GM12878 (cell line): ENCODE measurements at regions not wholly inside any gene's neighbourhood (a gene's known extent, or its start where the extent isn't known, plus 50 kb on each side); places are given as distances from the start of the nearest gene placed in this dataset.

ENCODE experiments used
- ATAC-seq: fragments of 200-7000 bp; cut with Tn5 transposase; 3 replicates; pipeline ENCODE4 v1.9.1; 2020; ENCODE audit warnings: mild to moderate bottlenecking, moderate library complexity
- BruUV-seq: library from RNA; stranded (reverse); fragments of 400-500 nt; replicated peaks from 2 replicates; lab custom pipeline; 2021; lab: Mats Ljungman, UMichigan
- CTCF ChIA-PET: fragments of 300-600 bp; sonication (Branson Sonifier 250); formaldehyde crosslinking; extraction: SDS; loops from one replicate; lab custom pipeline; 2021; ENCODE audit warnings: inconsistent platforms; lab: Yijun Ruan, JAX
- POLR2A ChIA-PET: fragments of 350-600 bp; formaldehyde crosslinking; extraction: SDS; loops from one replicate; lab custom pipeline; 2021; ENCODE audit warnings: inconsistent platforms; lab: Charles Lee
- RAD21 ChIA-PET: fragments of 300-600 bp; sonication (Branson Sonifier 250); formaldehyde crosslinking; loops from one replicate; lab custom pipeline; 2023; ENCODE audit warnings: antibody characterized with exemption; ENCODE audit not compliant: unreplicated experiment; lab: Charles Lee
- SMC1A ChIA-PET: fragments of 300-600 bp; sonication (Branson Sonifier 250); formaldehyde crosslinking; loops from one replicate; lab custom pipeline; 2023; ENCODE audit not compliant: unreplicated experiment, uncharacterized antibody; lab: Charles Lee
- DNase-seq: peaks from one replicate; pipeline ENCODE4 v3.0.0-alpha.2; 2011; ENCODE audit warnings: low read depth, low spot score
- FAIRE-seq: peaks from 3 replicates; lab custom pipeline; 2011; peaks lifted over from hg19 to GRCh38; lab: Jason Lieb, UNC
- H2AFZ ChIP-seq: 2 replicates; pipeline ENCODE4 v1.6.0; 2011; ENCODE audit warnings: low read depth, low read length, control low read depth; ENCODE audit not compliant: control insufficient read depth
- H3K27ac ChIP-seq: 2 replicates; pipeline ENCODE4 v1.5.1; 2011; ENCODE audit warnings: control low read depth; ENCODE audit not compliant: control insufficient read depth, insufficient read depth
- H3K27me3 ChIP-seq, 2 experiments: replicated peaks in 1 of 2; 2 replicates each; pipeline versions ENCODE4 v1.6.0 to v1.6.1; 2011; ENCODE audit warnings: low read length in 1 of 2; ENCODE audit not compliant: control insufficient read depth in 2 of 2, insufficient read depth in 2 of 2
- H3K36me3 ChIP-seq, 2 experiments: 2 replicates each; pipeline ENCODE4 v1.5.1; 2011; ENCODE audit warnings: low read length in 1 of 2; ENCODE audit not compliant: control insufficient read depth in 2 of 2, insufficient read depth in 2 of 2
- H3K4me1 ChIP-seq: 2 replicates; pipeline ENCODE4 v1.6.1; 2011; ENCODE audit warnings: mild to moderate bottlenecking, low read length, moderate library complexity, mixed read lengths; ENCODE audit not compliant: control insufficient read depth, insufficient read depth
- H3K4me2 ChIP-seq: 2 replicates; pipeline ENCODE4 v1.6.0; 2011; ENCODE audit warnings: control low read depth; ENCODE audit not compliant: control insufficient read depth, insufficient read depth
- H3K4me3 ChIP-seq: fragments of 200-600 bp; sonication (generic); 2 replicates; pipeline ENCODE4 v1.5.1; 2016
- H3K79me2 ChIP-seq: 2 replicates; pipeline ENCODE4 v1.6.0; 2011; ENCODE audit warnings: low read length; ENCODE audit not compliant: control insufficient read depth, insufficient read depth
- H3K9ac ChIP-seq: 2 replicates; pipeline ENCODE4 v1.8.0; 2011; ENCODE audit warnings: low read length, control low read depth, mixed read lengths; ENCODE audit not compliant: control insufficient read depth, insufficient read depth
- H3K9me3 ChIP-seq: replicated peaks from 3 replicates; pipeline ENCODE4 v1.5.1; 2011; ENCODE audit warnings: mild to moderate bottlenecking, low read length; ENCODE audit not compliant: control insufficient read depth, insufficient read depth
- H4K20me1 ChIP-seq: 2 replicates; pipeline ENCODE4 v1.6.0; 2011; ENCODE audit not compliant: control insufficient read depth, insufficient read depth
- ATF7 ChIP-seq: fragments of 450-650 bp; IDR thresholded peaks from 2 replicates; pipeline ENCODE4 v1.6.1; 2016; ENCODE audit warnings: low read depth, mild to moderate bottlenecking
- BMI1 ChIP-seq: fragments of 450-650 bp; IDR thresholded peaks from 2 replicates; pipeline ENCODE4 v1.6.1; 2016; ENCODE audit warnings: mild to moderate bottlenecking, moderate library complexity, borderline replicate concordance
- HDGF ChIP-seq: fragments of 450-650 bp; IDR thresholded peaks from 2 replicates; pipeline ENCODE4 v1.6.1; 2016; ENCODE audit warnings: antibody characterized with exemption
- MEF2A ChIP-seq: IDR thresholded peaks from 2 replicates; pipeline ENCODE4 v1.6.1; 2011; ENCODE audit warnings: low read depth, mild to moderate bottlenecking, low read length, moderate library complexity; ENCODE audit not compliant: insufficient read depth
- MTA3 ChIP-seq: IDR thresholded peaks from 2 replicates; pipeline ENCODE4 v1.6.1; 2012; ENCODE audit warnings: low read length, inconsistent platforms, borderline replicate concordance
- RFX5 ChIP-seq: IDR thresholded peaks from 2 replicates; pipeline ENCODE4 v1.6.1; 2011; ENCODE audit warnings: low read depth, low read length, improper control_type of control experiment
- YBX1 ChIP-seq: fragments of 450-650 bp; IDR thresholded peaks from 2 replicates; pipeline ENCODE4 v1.6.1; 2016; ENCODE audit warnings: antibody characterized with exemption
- ZNF217 ChIP-seq: fragments of 450-650 bp; IDR thresholded peaks from 2 replicates; pipeline ENCODE4 v1.6.1; 2017; ENCODE audit warnings: antibody characterized with exemption, mild to moderate bottlenecking
- WGBS: methylation state at CpG from one replicate; pipeline ENCODE4 v1.1.6; 2016; ENCODE audit warnings: low lambda C conversion rate; ENCODE audit not compliant: insufficient replicate concordance, insufficient coverage; ENCODE audit errors: missing lambda C conversion rate; 5-methylcytosine and 5-hydroxymethylcytosine counted together
- in situ Hi-C: fragments of 300-500 bp; cut with MboI; formaldehyde crosslinking; loops from 9 replicates; pipeline ENCODE4 v1.14.3; 2018; ENCODE audit warnings: mixed read lengths
- intact Hi-C: fragments of 100-400 bp; cut with micrococcal nuclease; formaldehyde crosslinking; loops from one replicate; pipeline ENCODE4 v1.14.2; 2022; ENCODE audit not compliant: unreplicated experiment
- TF ChIP-seq, protein P1 (sequence below): fragments of 450-650 bp; formaldehyde crosslinking; IDR thresholded peaks from 2 replicates; pipeline ENCODE4 v1.4.0; 2022; ENCODE audit warnings: mild to moderate bottlenecking, moderate library complexity
- TF ChIP-seq, protein P2 (sequence below): fragments of 450-650 bp; IDR thresholded peaks from 2 replicates; pipeline ENCODE4 v1.6.1; 2017; ENCODE audit warnings: mild to moderate bottlenecking, low read depth, inconsistent platforms; ENCODE audit not compliant: poor library complexity, severe bottlenecking

DNA sequence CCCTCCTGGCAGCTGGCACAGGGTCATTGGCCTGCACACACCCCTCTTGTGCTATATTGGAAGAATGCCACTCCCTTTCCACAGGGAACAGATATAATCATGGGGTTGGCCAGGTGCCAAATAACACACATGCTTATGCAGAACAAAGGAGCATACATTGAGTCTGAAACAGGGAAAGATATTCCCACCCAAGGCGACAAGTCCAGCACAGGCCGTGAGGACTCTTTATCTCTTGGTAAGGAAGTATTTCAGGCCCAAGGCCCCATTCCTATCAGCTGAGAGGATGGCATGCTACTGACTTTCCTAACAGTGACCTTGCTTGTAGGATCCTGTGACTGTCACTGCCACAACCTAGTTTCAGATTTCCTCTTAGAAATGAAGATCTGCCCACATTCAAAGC lies 59.0 kb upstream of the STXBP6 start:
- Histone ChIP-seq H3K4me3 (no peak overlapping the region), H4K20me1 (no peaks in the 10 kb centered on the region), H3K27ac (no peak overlapping the region), H3K4me1 (no peaks in the 10 kb centered on the region), H3K9ac (no peak overlapping the region), H3K4me2 (no peak overlapping the region), H3K27me3 (no peaks in the 10 kb centered on the region), H3K79me2 (no peaks in the 10 kb centered on the region), H3K9me3 (no peaks in the 10 kb centered on the region), H2AFZ (no peak overlapping the region), H3K36me3 (no peaks in the 10 kb centered on the region)
- TF ChIP-seq BMI1 (no peak), ATF7 (no peak), MEF2A (no peak)
- ChIA-PET POLR2A (no interaction called here), CTCF (interaction anchor here (2.5 kb wide), 1 partner anchor 24 kb away, joined by 8 read pairs; no protein-coding TSS in a partner anchor), RAD21 (no interaction called here), SMC1A (no interaction called here)
- no TSS peak for BruUV-seq
- in situ Hi-C loops (no loop called here), intact Hi-C loops (no loop called here)
- DNase-seq (no peak), ATAC-seq (no peak), FAIRE-seq (no peak)
- 0% methylated on average over 2 of the region's 2 CpGs for WGBS

DNA sequence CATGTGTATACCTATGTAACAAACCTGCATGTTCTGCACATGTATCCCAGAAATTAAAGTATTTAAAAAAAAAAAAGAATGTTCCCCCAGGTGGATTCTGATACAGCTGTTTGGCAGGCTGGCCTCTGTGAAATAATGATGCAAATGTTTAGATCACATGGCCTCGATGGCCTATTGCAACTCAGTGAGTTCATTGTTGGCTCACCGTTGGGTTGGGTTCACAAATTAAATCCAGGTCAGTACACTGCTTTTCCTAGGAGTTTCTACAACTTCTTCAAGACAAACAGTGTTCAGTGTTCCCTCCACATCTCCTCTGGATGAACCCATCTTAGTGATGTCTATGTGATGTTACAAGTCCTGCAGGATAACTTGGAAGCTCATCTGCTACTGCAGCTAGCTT lies 58.3 kb upstream of the STXBP6 start:
- CTCF ChIA-PET = interaction anchor here (2.5 kb wide), 1 partner anchor 25 kb away, joined by 8 read pairs; no protein-coding TSS in a partner anchor
- Histone ChIP-seq H3K4me2 (no peak overlapping the region), H3K9ac (no peak overlapping the region), H4K20me1 (no peaks in the 10 kb centered on the region), H2AFZ (no peak overlapping the region), H3K79me2 (no peaks in the 10 kb centered on the region), H3K27me3 (no peaks in the 10 kb centered on the region), H3K4me1 (no peaks in the 10 kb centered on the region), H3K4me3 (no peak overlapping the region), H3K9me3 (no peaks in the 10 kb centered on the region), H3K36me3 (no peaks in the 10 kb centered on the region), H3K27ac (no peak overlapping the region)
- no TSS peak for BruUV-seq
- no peak for ATAC-seq
- SMC1A ChIA-PET = no interaction called here
- POLR2A ChIA-PET = no interaction called here
- in situ Hi-C loops (no loop called here), intact Hi-C loops (no loop called here)
- RAD21 ChIA-PET = interaction anchor here (0.6 kb wide), 1 partner anchor 15 kb away, joined by 3 read pairs; no protein-coding TSS in a partner anchor
- no peak for FAIRE-seq
- DNase-seq = no peak
- WGBS = 19% methylated on average over 2 of the region's 2 CpGs
- no peak for TF ChIP-seq MTA3
- TF ChIP-seq, protein P1, sequence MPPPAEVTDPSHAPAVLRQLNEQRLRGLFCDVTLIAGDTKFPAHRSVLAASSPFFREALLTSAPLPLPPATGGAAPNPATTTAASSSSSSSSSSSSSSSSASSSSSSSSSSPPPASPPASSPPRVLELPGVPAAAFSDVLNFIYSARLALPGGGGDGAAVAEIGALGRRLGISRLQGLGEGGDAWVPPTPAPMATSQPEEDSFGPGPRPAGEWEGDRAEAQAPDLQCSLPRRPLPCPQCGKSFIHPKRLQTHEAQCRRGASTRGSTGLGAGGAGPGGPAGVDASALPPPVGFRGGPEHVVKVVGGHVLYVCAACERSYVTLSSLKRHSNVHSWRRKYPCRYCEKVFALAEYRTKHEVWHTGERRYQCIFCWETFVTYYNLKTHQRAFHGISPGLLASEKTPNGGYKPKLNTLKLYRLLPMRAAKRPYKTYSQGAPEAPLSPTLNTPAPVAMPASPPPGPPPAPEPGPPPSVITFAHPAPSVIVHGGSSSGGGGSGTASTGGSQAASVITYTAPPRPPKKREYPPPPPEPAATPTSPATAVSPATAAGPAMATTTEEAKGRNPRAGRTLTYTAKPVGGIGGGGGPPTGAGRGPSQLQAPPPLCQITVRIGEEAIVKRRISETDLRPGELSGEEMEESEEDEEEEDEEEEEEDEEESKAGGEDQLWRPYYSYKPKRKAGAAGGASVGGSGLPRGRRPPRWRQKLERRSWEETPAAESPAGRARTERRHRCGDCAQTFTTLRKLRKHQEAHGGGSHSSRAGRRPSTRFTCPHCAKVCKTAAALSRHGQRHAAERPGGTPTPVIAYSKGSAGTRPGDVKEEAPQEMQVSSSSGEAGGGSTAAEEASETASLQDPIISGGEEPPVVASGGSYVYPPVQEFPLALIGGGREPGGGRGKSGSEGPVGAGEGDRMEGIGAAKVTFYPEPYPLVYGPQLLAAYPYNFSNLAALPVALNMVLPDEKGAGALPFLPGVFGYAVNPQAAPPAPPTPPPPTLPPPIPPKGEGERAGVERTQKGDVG (CRISPR knock-in tag) = no peak
- no peak for TF ChIP-seq RFX5
- TF ChIP-seq ZNF217 = no peak
- TF ChIP-seq YBX1 = no peak
- TF ChIP-seq, protein P2, sequence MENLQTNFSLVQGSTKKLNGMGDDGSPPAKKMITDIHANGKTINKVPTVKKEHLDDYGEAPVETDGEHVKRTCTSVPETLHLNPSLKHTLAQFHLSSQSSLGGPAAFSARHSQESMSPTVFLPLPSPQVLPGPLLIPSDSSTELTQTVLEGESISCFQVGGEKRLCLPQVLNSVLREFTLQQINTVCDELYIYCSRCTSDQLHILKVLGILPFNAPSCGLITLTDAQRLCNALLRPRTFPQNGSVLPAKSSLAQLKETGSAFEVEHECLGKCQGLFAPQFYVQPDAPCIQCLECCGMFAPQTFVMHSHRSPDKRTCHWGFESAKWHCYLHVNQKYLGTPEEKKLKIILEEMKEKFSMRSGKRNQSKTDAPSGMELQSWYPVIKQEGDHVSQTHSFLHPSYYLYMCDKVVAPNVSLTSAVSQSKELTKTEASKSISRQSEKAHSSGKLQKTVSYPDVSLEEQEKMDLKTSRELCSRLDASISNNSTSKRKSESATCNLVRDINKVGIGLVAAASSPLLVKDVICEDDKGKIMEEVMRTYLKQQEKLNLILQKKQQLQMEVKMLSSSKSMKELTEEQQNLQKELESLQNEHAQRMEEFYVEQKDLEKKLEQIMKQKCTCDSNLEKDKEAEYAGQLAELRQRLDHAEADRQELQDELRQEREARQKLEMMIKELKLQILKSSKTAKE = no peak
- no peak for TF ChIP-seq HDGF
